Effector CD8-positive, alpha-beta T cell (primary cell): ENCODE measurements at regions not wholly inside any gene's neighbourhood (a gene's known extent, or its start where the extent isn't known, plus 50 kb on each side); places are given as distances from the start of the nearest gene placed in this dataset.

ENCODE experiments used
- DNase-seq: peaks from one replicate; lab custom pipeline; 2025; lab: John Stamatoyannopoulos, UW

DNA sequence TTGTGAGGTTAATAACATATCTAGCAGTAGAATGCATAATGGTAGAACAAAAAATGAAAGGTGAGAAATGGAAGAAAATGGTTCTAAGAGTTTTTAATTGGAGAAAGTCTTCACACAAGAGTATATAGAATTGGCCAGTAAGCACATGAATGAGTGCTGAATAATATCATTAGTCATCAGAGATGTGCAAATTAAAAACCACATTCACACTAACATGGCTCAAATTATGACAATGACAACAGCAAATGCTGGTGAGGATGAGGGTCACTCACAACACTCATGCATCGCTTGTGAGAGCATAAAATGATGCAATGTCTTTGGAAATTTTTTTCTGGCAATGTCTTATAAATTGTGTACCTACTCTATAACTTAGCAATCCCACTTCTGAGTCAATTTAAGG lies 1355.4 kb upstream of the ACVR2A start:
- DNase-seq, result no peak

- DNase-seq, result no peak
These were observed 1363.2 kb upstream of the ACVR2A start for GRCh38 chr2:146481629-146482028.

- no peak for DNase-seq
These were observed 1367.4 kb upstream of the ACVR2A start for GRCh38 chr2:146477383-146477782.

DNA sequence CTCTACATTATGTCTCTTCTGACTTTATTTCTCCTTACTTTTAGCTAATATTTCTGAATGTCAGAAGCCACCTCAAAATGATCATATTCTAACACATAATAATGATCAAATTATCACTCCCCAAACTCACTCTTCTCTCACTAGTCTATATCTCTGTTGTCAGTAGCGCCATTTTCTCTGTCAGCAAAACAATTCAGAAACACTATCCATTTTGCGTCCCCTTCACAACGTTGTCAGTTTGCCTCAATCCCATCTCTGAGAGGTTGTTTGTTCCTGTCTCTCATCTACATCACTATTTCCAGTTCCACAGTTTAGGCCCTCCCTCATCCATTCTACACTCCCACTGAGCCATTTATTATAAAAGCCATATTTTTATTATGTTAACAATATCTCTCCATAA lies 1376.3 kb upstream of the ACVR2A start:
- no peak for DNase-seq

- no peak for DNase-seq
These were observed 1377.4 kb upstream of the ACVR2A start for GRCh38 chr2:146467425-146467824.

DNA sequence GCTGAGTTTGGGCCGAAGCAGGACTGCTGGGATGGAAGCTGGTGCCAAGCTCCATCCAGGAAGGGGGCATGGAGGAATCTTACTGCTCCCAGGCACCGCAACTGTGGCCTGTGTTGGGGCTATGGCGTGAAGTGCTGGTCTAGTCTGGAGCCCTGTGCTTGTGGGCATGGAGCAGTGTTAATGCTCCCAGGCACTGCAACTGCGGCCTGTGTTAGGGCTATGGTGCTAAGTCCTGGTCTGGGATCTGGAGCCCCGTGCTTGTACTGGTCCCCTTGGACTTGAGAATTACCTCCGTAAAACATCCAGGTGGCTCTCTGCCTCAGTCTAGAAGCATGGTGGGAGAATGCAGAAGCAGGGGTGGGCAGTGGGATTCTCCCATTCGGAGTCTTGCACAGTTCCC lies 1379.4 kb upstream of the ACVR2A start:
- DNase-seq, result no peak

GRCh38 chr2:146461068-146461467 lies 1383.8 kb upstream of the ACVR2A start:
- no peak for DNase-seq

DNA sequence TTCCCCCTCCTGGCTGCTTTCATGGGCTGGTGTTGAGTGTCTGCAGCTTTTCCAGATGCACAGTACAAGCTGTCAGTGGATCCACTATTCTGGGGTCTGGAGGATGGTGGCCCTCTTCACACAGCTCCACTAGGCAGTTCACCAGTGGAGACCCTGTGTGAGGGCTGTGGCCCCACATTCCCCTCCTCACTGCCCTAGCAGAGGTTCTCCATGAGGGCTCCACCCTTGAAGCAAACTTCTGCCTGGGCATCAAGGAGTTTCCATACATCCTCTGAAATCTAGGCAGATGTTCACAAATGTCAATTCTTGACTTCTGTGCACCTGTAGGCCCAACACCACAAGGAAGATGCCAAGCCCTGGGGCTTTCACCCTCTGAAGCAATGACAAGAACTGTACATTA lies 1386.2 kb upstream of the ACVR2A start:
- no peak for DNase-seq

DNA sequence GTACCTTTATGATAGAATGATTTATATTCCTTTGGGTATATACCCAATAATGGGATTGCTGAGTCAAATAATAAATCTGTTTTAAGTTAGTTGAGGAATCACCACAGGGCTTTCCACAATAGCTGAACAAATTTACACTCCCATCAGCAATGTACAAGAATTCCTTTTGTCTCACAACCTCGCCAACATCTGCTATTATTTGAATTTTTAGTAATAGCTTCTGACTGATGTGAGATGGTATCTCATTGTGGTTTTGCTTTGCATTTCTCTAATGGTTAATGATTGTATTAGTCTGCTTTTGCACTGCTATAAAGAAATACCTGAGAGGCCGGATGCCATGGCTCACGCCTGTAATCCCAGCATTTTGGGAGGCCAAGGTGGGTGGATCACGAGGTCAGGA lies 1387.6 kb upstream of the ACVR2A start:
- DNase-seq, result no peak

- DNase-seq, result no peak
These were observed 1389.5 kb upstream of the ACVR2A start for GRCh38 chr2:146455325-146455724.

DNA sequence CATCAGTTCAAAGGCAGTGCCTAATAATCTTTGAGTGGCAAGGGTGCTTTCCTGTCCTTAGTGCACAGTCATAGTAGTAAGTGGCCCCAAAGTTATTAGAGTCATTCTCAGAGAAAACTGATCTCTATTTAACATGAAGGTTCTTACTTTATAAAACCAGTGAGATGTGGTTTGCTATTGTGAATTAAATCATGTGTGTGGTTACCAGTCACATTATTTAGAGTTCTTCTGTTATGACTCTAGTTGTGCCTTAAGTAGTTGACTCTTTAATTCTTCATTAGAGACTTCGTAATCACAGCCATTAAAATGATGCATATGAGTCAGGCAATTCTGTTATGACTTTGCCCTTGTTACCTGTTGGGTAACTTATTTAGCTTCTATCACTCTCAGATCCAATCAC lies 1392.9 kb upstream of the ACVR2A start:
- DNase-seq, result no peak

DNA sequence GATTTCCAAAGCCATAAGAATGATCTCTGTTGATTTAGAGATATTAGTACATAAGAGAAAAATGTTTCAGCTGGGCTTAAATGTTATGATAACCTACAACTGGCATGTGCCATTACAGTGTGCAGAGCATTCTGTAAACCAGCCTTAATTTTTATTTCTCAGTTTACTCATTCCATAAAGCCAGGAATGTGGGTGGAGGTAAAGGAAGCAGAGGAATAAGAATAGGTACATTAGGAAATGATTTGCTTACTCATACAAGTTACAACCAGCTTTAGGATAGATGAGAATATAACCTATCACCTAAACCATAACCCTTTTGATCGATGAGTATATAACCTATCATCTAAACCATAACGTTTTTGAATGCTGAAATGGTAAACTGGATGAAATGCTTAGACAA lies 1394.7 kb upstream of the ACVR2A start:
- no peak for DNase-seq

DNA sequence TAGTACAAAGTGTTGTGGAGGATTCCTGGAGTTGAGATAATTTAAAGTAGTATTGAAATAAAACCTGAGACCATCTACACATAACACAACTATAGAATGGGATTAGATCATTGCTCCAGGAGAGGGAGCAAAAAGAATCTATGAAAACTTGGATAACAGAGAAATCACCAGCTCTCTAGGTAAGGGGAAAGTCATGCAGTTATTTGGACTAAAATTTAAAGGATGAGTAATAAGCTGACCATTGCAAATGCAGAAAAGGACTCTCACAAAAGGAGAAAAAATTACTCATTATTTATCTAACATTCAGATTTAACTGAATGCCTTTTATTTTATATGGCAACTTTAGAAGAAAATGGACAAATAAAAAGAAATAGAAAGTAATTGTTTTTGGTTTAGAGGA lies 1399.8 kb upstream of the ACVR2A start:
- no peak for DNase-seq

DNA sequence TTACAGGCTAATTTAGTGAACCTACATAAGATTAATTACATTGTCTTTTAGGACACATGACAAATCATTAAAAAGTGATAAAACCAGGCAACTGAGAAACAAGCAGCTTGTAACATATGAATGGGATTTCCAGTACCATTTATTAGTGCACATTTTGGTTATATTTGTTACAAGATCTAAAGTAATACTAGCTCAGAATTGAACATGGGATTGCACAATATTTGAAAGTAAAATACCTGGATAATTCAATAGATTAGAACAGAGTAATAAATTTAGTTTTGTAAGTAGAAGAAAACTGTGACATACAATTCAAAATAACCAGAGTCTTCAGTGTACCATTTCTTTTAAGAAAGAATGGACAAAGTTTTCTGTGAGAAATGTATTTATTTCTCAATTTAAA lies 1400.7 kb upstream of the ACVR2A start:
- DNase-seq, result no peak

GRCh38 chr2:146438246-146438645 lies 1406.6 kb upstream of the ACVR2A start:
- no peak for DNase-seq

- no peak for DNase-seq
These were observed 1407.1 kb upstream of the ACVR2A start for GRCh38 chr2:146437712-146438111.

GRCh38 chr2:146433116-146433875 lies 1411.5 kb upstream of the ACVR2A start:
- DNase-seq, result no peak

DNA sequence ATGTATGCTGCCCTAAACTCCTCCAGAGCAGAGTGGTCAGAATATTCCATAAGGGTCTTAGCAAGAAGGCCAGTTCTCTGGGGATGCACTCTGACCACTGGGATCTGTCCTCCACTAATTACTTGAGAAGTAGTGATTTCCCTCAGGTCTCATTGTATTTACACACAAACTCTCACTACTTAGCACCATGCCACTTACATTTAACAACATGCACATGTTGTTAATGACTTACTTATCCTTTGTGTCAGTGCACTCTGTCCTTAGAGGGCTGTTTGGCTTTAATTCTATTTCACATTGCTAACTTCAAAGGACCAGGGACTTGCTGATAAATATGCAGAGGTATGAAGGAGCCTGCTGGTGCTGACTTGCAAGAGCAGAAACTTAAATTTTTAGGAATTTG lies 1415.5 kb upstream of the ACVR2A start:
- no peak for DNase-seq

GRCh38 chr2:146417942-146418341 lies 1426.9 kb upstream of the ACVR2A start:
- DNase-seq, result no peak

DNA sequence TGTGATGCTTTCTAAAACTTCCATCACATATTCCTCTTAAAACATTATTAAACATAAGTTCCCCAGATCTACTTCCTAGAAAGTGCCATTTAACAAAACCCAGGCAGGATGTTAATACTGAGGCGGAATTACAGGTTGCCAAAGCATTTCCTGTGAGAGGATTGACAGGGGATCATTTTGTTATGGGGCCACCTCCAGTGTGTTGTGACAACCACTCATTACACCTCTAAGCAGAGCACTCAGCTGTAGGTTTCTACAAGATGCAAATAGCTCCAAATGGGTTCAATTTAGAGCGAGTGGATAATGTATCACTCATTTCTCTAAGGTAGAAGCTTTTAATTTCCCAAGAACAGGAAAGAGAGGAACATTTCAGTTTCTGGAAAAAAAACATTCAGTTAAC lies 1429.5 kb upstream of the ACVR2A start:
- DNase-seq, result no peak

DNA sequence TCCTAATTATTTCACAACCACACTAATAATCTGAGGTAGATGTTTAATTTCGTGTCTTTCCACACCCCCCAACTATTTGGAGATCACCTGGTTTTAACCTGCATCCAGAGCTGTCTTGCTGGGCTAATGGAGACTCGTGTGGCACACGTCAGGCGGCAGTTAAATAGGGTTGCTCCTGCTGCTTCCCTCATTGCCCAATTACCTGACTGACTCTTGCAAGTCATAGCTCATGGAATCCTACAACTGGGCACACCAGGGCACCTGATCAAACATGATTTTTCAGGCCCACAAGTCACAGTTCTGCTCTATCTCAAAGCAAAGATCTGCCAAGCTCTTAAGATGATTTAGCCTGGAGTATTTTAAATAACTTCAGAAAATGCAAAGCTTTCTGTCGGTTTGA lies 1430.4 kb upstream of the ACVR2A start:
- DNase-seq, result no peak

DNA sequence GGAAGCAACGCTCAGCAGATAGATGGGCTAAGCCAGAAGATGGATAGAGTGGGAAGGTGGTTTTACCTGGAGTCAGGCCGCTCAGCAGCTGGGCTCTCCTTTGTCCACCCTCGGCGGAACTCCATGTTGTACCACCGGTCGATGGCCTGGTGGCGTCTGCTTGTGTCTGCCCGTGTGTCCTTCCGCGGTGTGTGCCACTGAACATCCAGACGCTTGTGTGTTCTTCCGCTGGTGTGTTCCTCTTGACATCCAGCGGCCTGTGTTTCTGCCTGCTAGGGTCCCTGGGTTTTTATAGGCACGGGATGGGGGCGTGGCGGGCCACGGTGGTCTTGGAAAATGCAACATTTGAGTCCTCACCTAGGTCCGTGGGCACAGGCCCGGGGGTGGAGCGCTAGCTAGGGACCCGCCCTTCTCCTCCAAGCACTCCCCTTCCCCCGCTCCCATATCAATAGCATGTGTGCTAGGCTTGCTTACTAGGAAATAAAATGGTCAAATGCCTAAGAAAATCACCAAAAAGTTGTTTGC lies 1431.7 kb upstream of the ACVR2A start:
- no peak for DNase-seq

DNA sequence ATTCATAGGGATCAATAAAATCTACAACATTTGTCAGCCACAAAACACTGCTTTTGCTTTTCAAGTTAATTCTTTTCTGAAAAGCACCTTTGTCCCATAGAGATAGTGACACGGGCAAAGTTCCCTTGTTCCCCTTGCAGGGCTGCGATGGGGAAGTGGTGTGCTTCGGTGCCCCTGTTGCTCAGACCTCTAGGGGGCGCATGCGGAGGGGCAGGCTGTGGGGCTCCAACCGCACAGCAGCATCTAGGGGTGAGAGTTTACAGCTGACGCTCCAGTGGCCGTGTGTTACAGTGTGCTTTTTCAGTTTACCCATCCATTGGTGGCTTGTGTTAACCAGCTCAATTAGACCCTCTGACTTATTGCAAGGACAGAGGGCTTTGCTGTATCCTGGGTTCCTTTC lies 1432.2 kb upstream of the ACVR2A start:
- no peak for DNase-seq
